OCI-LY7 (cell line): ENCODE measurements at regions not wholly inside any gene's neighbourhood (a gene's known extent, or its start where the extent isn't known, plus 50 kb on each side); places are given as distances from the start of the nearest gene placed in this dataset.

Experiments used
- BruUV-seq: library from RNA; stranded (reverse); fragments of 400-500 nt; replicated peaks from 2 replicates; lab custom pipeline; 2021; lab: Mats Ljungman, UMichigan
- CTCF ChIA-PET: fragments of 300-600 bp; sonication (Branson Sonifier 250); formaldehyde crosslinking; loops from one replicate; lab custom pipeline; 2022; ENCODE audit warnings: antibody characterized with exemption; ENCODE audit not compliant: unreplicated experiment; lab: Charles Lee
- POLR2A ChIA-PET: fragments of 300-600 bp; sonication (Branson Sonifier 250); formaldehyde crosslinking; loops from one replicate; lab custom pipeline; 2022; ENCODE audit warnings: antibody characterized with exemption; lab: Charles Lee
- DNase-seq: peaks from one replicate; pipeline ENCODE4 v3.0.0-alpha.2; 2015; ENCODE audit warnings: low spot score
- H2AFZ ChIP-seq: fragments of 200-600 bp; sonication (generic), shearing (Covaris generic); 2 replicates; pipeline ENCODE4 v1.6.1; 2014; ENCODE audit warnings: mild to moderate bottlenecking, antibody characterized with exemption, low read length, moderate library complexity
- H3K27ac ChIP-seq: fragments of 200-600 bp; sonication (generic); 2 replicates; pipeline ENCODE4 v1.5.1; 2014; ENCODE audit warnings: mixed run types, low read depth, mild to moderate bottlenecking, moderate library complexity, low read length, inconsistent platforms; ENCODE audit not compliant: poor library complexity, severe bottlenecking
- H3K36me3 ChIP-seq: fragments of 200-600 bp; sonication (generic); 2 replicates; pipeline ENCODE4 v1.6.1; 2014; ENCODE audit warnings: mild to moderate bottlenecking, antibody characterized with exemption, low read length, moderate library complexity, mixed read lengths; ENCODE audit not compliant: insufficient read depth
- H3K4me1 ChIP-seq: fragments of 200-600 bp; sonication (generic); 2 replicates; pipeline ENCODE4 v1.5.1; 2014; ENCODE audit warnings: mild to moderate bottlenecking, low read length; ENCODE audit not compliant: insufficient read depth, poor library complexity, severe bottlenecking
- H3K4me2 ChIP-seq: fragments of 200-600 bp; sonication (generic); 2 replicates; pipeline ENCODE4 v1.6.1; 2014; ENCODE audit warnings: mild to moderate bottlenecking, low read length
- H3K4me3 ChIP-seq: fragments of 200-600 bp; sonication (generic); 2 replicates; pipeline ENCODE4 v1.5.1; 2014; ENCODE audit warnings: mild to moderate bottlenecking, low read depth, low read length; ENCODE audit not compliant: poor library complexity, severe bottlenecking
- H3K79me2 ChIP-seq: fragments of 200-600 bp; sonication (generic); 2 replicates; pipeline ENCODE4 v1.6.1; 2016; ENCODE audit warnings: low read depth, mild to moderate bottlenecking, low read length, moderate library complexity, mixed read lengths; ENCODE audit not compliant: insufficient read depth
- H3K9me2 ChIP-seq: fragments of 200-600 bp; sonication (generic); 2 replicates; pipeline ENCODE4 v1.6.1; 2016; ENCODE audit warnings: mild to moderate bottlenecking, low read length, mixed read lengths; ENCODE audit not compliant: insufficient read depth
- H3K9me3 ChIP-seq: fragments of 200-600 bp; sonication (generic); 2 replicates; pipeline ENCODE4 v1.6.1; 2014; ENCODE audit warnings: mild to moderate bottlenecking, mixed run types, low read length, mixed read lengths
- H4K20me1 ChIP-seq: fragments of 200-600 bp; sonication (generic); 2 replicates; pipeline ENCODE4 v1.6.1; 2014; ENCODE audit warnings: mild to moderate bottlenecking, antibody characterized with exemption, low read length, moderate library complexity, mixed read lengths; ENCODE audit not compliant: insufficient read depth
- EZH2phosphoT487 ChIP-seq: fragments of 200-600 bp; sonication (generic); IDR thresholded peaks from 2 replicates; pipeline ENCODE4 v1.6.1; 2018; ENCODE audit warnings: low read depth, borderline replicate concordance, mild to moderate bottlenecking, mixed run types, antibody characterized with exemption, low read length, moderate library complexity, mixed read lengths
- intact Hi-C: fragments of 100-400 bp; cut with micrococcal nuclease; formaldehyde crosslinking; loops from one replicate; pipeline ENCODE4 v1.10.0; 2022; ENCODE audit not compliant: unreplicated experiment
- TF ChIP-seq, protein P1 (sequence below): fragments of 200-600 bp; sonication (generic); conservative IDR thresholded peaks from 2 replicates; pipeline ENCODE4 v1.5.1; 2014; ENCODE audit warnings: mild to moderate bottlenecking, antibody characterized with exemption, low read length, moderate library complexity, mixed read lengths

DNA sequence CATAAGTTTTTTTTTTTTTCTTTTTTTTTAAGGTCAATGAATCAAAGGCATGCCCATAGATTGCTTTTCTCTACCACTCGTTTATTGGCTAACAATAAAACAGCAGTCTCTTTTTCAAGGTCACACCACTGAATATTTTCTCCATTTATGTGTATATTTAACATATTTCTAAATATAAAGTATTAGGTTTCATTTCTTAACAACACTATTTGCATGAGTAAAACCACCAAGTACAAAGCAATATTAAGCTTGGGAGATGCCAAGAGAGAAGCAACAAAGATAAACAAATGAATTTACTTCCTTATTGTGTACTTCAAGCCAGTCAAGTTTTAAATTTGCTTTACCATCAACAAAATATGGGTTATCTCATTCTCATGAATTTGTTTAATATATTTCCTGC lies 708.9 kb upstream of the CCDC179 start:
- H3K79me2 ChIP-seq = no peaks in the 10 kb centered on the region
- no peak overlapping the region for H2AFZ ChIP-seq
- BruUV-seq = no TSS peak
- H3K9me2 ChIP-seq = no peaks in the 10 kb centered on the region
- POLR2A ChIA-PET = interaction anchor here (0.6 kb wide), 1 partner anchor 86 kb away, joined by 4 read pairs; no protein-coding TSS in a partner anchor
- intact Hi-C loops = no loop called here
- no peak overlapping the region for H3K4me2 ChIP-seq
- TF ChIP-seq, protein P1, sequence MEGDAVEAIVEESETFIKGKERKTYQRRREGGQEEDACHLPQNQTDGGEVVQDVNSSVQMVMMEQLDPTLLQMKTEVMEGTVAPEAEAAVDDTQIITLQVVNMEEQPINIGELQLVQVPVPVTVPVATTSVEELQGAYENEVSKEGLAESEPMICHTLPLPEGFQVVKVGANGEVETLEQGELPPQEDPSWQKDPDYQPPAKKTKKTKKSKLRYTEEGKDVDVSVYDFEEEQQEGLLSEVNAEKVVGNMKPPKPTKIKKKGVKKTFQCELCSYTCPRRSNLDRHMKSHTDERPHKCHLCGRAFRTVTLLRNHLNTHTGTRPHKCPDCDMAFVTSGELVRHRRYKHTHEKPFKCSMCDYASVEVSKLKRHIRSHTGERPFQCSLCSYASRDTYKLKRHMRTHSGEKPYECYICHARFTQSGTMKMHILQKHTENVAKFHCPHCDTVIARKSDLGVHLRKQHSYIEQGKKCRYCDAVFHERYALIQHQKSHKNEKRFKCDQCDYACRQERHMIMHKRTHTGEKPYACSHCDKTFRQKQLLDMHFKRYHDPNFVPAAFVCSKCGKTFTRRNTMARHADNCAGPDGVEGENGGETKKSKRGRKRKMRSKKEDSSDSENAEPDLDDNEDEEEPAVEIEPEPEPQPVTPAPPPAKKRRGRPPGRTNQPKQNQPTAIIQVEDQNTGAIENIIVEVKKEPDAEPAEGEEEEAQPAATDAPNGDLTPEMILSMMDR = no peak
- TF ChIP-seq EZH2phosphoT487 = no peak
- no peaks in the 10 kb centered on the region for H3K9me3 ChIP-seq
- DNase-seq = no peak
- H4K20me1 ChIP-seq = no peaks in the 10 kb centered on the region
- H3K27ac ChIP-seq = no peak overlapping the region
- H3K36me3 ChIP-seq = no peaks in the 10 kb centered on the region
- CTCF ChIA-PET = no interaction called here
- H3K4me3 ChIP-seq = no peak overlapping the region
- H3K4me1 ChIP-seq = no peaks in the 10 kb centered on the region

DNA sequence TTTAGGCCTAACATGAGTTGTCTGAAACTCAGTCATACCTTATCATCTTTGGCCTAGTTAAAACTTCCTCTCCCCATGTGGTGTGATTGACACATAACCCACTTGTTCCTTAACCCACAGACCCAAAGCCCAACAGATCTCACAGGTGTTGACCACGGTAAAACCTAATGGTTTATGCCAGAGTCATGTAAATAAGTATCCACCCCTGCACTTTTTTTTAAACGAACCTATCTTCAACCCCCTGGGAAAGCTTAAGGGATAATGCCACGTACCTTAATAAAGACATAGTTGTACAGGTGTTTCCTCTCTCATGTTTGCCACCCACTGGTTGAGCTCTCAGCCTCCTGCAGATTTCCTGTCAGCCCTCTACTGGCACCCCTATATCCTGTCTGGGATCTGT lies 709.3 kb upstream of the CCDC179 start:
- Histone ChIP-seq H3K36me3 (no peaks in the 10 kb centered on the region), H3K9me3 (no peaks in the 10 kb centered on the region), H3K9me2 (no peaks in the 10 kb centered on the region), H3K4me3 (no peak overlapping the region), H4K20me1 (no peaks in the 10 kb centered on the region), H3K79me2 (no peaks in the 10 kb centered on the region), H3K4me1 (no peaks in the 10 kb centered on the region), H2AFZ (no peak overlapping the region), H3K4me2 (no peak overlapping the region), H3K27ac (no peak overlapping the region)
- no peak for DNase-seq
- TF ChIP-seq EZH2phosphoT487 = no peak
- TF ChIP-seq, protein P1 = no peak
- POLR2A ChIA-PET = no interaction called here
- CTCF ChIA-PET = no interaction called here
- intact Hi-C loops = no loop called here
- no TSS peak for BruUV-seq

DNA sequence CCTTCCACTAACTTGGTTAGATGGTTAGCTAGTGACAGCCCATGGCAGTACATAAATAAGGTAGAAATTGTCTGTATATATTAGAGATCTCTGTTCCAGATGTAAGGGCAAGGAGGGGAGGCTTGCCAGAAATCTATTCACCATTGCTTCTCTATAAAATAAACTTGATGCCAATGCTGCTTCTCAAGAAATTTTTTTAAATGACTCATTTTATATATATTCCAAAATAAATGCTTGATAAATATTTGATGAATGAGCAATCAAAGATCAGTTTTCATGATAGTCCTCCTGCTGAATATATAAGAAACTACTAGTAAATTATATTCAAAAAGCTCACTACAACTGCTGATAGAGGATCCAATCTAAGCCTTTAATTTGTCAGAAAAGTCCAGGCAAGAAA lies 710.6 kb upstream of the CCDC179 start:
- ChIA-PET POLR2A (no interaction called here), CTCF (no interaction called here)
- Histone ChIP-seq H3K79me2 (no peaks in the 10 kb centered on the region), H3K4me3 (no peak overlapping the region), H3K27ac (no peak overlapping the region), H2AFZ (no peak overlapping the region), H3K4me1 (no peaks in the 10 kb centered on the region), H3K4me2 (no peak overlapping the region), H3K9me3 (no peaks in the 10 kb centered on the region), H3K9me2 (no peaks in the 10 kb centered on the region), H3K36me3 (no peaks in the 10 kb centered on the region), H4K20me1 (no peaks in the 10 kb centered on the region)
- TF ChIP-seq, protein P1 = no peak
- TF ChIP-seq EZH2phosphoT487 = no peak
- intact Hi-C loops = no loop called here
- BruUV-seq = no TSS peak
- DNase-seq = no peak
